HG03196 (cell line): ENCODE measurements at regions not wholly inside any gene's neighbourhood (a gene's known extent, or its start where the extent isn't known, plus 50 kb on each side); places are given as distances from the start of the nearest gene placed in this dataset.
"Not testable (repeated sequence)": the region's sequence is repeated elsewhere in the genome, so short reads cannot be mapped to it uniquely, and the experiment has no call there.

Experiments used
- ATAC-seq: cut with Tn5 transposase; IDR thresholded peaks from one replicate; pipeline ENCODE4 v1.9.1; 2021; ENCODE audit not compliant: unreplicated experiment

DNA sequence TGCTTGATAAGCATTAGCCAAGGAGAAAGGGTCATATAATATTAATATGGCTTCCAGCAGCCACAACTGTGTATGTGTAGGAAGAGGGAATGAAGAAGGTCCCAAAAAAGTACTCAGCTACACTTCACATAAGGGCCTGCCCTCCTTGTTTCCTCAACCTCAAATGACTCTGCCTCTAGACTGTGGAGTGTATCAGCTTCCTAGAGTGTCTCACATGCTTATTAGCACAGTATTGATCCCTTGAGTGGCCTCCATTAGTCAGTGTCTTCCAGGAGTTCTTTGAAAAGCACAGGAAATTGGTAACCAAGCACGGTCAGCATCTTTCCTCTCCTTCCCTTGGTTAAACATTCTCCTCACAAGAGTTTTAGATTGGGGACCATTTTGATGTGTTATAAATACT lies 190.4 kb upstream of the ATP10B start:
- ATAC-seq: no peak

DNA sequence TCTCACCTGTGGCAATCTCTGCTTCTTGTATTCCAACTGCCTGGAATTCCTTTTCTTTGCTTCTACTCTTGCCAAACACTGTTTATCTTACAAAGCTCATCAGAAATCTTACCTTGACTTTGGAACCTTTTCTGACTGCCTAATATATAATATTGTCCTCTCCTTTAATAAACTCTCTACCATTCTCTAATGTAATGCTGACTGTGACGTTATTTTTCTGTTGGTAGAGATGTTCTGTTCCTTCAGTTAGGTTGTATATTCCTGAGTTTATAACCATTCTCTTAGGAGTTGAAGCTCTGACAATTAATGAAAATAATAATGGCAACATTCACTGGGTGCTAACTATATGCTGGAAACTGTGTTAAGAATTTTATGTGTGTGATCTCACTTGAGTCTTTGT lies 188.8 kb upstream of the ATP10B start:
- ATAC-seq: no peak

DNA sequence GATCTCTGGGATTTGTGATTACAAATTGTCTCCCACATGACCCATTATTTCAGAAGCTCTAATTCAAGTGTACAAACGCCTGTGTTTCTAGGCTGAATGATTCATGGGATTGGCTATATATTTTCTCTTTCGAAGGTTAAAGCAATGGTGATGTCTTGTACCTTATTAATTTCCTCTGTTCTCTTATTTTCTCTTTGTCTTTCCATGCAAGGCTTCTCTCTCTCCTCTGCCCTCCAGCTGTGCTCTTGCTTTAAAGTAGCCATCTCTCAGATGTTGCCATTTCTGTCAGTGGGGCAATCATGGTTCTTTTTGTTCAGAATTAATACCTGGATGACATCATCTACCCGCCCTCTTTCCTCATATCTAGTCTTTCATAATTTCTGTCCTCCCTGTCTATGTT lies 184.3 kb upstream of the ATP10B start:
- ATAC-seq: no peak

DNA sequence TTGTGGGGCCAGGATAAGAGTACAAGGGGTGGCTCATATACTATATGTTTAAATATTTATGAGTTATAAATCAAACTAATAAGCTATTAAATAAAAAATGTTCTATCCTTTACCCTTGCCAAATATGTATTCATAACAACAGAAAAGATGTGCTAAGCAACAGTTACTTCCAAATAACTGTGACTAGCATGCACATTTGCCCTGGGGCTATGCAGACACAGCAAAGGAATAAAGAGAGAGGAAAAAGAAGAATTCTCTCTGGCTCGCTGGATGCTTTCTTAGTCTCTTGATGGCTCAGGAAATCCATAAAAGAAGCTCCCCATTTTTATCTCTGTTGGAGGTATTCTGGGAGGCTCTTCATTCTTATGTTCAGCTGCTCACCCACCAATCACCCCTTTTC lies 182.4 kb upstream of the ATP10B start:
- ATAC-seq: no peak

DNA sequence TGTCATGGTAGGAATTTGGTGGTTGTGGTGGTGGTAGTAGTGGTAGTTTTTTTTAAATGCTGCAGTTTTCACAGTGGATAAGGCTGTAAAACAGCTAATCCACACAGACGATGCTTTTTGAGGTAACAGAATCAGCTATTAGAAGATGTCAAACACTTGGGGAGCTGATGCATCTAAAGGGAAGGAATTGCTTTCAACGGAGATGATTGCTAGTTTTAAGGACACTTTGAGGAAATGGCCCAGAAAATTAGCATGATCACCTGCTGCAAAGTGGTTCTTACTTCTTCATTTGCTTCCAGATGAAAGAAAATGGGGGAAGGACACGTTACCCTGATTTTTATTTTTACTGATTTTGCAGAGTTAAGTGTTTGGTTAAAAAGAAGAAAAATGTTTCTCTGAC lies 178.2 kb upstream of the ATP10B start:
- ATAC-seq: no peak

DNA sequence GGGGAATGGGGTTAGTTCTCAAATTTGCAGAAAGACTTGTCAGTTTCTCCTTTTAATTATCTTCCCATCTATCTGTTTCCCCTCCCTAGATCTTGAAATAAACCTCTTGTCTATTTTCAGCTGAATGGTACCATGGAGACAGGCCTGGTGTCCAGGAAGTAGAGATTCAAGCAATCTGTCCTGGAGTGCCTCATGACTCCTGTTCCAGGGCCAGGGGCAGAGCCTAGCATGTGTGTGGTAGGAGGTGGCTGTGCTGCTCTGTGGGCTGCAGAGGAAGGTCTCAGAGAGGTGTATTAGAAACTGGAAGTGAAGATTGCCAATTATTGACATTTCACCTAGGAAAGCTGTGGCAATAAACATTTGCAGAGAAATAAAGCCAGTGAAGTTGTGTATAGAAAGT lies 175.8 kb upstream of the ATP10B start:
- no peak for ATAC-seq

DNA sequence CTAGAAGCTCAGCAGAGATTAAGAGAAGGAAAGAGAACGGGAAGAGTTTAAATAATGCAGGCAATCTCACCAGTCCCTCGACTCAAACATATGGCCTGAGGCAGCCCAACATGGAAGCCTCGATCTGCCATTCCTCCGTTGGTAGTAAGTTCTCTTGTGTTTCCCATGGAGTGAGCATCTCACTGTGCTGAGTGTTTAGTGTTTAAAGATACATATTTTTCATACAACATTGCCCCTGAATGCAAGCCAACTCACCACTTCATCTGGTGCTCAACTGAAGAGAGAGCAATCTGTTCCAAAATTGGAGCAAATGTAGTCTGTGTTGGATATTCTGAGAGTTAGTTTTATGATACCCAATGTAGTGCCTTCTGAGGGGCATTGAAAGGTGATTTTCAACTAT lies 171.5 kb upstream of the ATP10B start:
- ATAC-seq: no peak

DNA sequence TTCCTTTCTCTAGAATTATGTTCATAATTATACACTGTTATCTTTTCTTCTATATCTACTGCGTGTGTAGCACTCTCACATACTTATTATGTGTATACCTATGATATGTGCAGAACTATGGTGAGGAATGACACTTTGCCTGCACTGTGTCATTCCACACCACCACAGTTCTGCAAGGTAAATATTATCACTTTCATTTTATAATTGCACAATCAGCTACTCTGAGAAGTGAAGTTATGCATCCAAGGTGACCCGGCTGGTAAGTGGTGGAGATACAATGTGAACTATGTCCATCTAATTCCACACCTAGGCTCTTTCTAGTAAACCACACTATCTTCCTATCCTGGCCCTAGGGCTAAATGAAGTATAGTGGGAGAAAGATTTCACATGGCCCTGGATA lies 170.1 kb upstream of the ATP10B start:
- ATAC-seq: no peak

DNA sequence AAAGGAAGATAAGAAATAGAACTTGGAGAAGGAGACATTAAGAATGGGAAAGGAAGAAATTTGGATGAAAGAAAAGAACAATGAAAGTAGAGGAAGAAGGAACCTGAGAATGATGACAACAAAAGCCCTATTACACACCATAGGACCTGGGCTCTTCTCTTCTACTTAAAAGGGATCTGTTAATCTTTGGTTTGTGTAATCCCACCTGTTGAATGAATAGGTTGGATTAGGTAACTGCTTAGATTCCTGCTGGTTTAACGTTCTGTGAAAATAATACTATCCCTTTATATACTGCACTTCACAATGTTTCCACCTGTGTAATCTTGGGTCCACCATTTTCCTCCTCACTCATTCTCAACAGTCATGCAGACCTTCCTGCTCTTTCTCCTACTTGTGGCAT lies 157.8 kb upstream of the ATP10B start:
- no peak for ATAC-seq

DNA sequence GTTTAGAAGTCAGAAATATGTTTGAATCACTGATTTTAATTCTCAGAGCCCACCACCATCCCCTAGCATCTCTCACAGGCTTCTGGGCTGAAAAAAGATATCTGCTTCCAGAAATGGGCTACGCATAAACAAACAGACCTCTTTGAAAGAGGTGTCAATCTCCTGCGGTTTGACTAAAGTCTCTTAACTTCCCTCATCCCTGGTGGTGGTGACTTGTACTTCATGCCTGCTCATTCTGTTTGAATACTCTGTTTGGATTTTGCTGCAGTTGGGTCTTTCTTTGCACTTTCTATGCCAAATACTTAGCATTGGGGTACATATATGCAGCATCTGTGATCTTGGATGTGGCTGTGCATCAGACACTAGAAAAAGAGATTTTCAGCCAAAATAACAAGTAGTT lies 157.2 kb upstream of the ATP10B start:
- ATAC-seq: no peak

DNA sequence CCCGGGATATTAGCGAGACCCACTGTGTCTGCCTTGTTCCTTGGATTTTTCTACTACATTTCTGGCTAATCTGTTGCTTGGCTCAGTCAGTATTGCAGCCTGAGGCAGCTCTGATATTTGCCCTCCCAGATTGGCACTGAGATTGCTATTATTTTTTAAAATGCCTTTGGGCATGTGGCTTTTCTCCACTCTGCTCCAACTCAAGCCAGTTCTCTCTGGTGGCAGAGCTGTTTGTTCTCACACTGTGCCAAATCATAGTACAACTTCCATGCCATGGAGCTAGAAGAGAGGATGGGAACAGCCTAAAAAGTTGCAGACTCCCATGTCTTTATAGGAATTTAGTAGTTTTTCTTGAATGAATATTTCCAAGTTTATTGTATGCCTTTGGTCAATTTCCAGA lies 155.9 kb upstream of the ATP10B start:
- ATAC-seq: no peak

DNA sequence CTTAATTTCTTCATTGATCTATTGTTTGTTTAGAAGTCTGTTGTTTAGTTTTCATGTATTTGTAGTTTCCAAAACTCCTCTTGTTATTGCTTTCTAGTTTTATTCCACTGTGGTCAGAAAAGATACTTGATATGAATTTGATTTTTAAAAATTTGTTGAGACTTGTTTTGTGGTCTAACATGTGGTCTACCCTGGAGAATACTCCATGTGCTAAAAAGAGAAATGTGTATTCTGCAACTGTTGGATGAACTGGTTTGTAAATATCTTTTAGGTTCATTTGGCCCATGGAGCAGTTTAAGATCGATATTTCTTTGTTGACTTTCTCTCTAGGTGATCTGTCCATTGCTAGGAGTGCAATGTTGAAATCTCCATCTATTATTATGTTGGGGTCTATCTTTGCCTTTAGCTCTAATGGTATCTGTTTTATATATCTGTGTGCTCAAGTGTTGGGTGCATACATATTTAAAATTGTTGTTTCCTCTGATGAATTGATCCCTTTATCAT lies 150.6 kb upstream of the ATP10B start:
- no peak for ATAC-seq

DNA sequence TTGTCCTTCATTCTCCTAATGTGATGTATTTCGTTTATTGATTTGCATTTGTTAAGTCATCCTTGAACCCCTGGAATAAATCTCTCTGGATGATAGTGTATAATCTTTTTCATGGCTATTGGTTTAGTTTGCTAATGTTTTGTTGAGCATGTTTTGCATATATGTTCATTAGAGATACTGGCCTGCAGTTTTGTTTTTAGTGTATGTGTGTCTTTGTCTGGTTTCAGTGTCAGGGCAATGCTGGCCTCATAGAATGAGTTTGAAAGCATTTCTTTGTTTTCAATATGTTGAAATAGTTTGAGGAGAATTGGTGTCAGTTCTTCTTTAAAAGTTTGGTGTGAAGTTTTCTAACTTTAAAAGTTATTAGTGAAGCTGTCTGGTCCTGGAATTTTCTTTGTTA lies 149.6 kb upstream of the ATP10B start:
- ATAC-seq: no peak

DNA sequence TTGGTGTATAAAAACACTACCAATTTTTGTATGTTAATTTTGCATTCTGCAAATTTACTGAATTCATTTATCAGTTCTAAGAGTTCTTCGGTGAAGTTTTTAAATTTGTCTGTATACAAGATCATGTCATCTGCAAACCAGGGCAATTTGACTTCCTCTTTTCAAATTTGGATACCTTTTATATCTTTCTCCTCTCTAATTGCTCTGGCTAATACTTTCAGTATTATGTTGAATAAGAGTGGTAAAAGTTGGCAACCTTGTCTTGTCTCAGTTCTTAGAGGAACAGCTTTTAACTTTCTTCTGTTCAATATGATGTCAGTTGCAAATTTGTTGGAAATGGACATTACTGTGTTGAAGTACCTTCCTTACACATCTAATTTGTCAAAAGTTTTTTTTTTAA lies 149.1 kb upstream of the ATP10B start:
- ATAC-seq: not testable (repeated sequence)

DNA sequence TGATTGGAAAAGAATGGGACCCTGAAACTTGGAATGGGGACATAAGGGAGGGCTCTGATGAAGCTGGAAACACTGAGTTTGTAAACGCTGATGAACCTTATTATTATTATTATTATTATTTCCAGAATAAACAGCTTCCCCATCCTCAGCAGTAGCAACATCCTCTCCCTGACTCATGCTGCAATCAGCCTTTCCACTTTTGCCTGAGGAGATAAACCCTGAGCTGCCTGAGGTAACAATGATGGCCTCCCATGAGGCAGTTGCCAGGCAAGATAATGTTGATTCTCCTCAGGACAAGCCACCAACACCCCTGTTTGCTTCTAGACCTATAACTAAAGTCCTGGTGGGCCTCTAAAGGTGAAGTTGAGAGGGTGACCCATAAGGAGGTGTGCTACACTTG lies 139.2 kb upstream of the ATP10B start:
- no peak for ATAC-seq

DNA sequence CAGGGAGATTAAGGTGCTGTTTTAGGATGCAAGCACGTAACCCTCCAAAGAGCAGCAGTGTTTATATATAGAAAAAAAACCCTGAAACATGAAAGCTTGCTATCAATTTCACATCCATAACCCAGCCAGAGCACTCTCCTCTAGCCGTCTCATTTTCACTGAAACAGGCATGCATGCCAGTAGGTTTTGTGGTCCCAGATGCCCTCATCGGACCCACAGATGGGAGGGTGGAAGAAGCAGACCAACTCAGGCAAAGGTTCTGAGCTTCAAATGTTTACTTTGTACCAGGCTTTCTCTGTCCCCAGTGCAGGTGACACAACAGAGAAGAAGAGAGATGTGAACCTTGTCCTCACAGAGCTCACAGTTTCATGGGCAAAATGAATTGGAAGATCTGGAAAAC lies 127.4 kb upstream of the ATP10B start:
- ATAC-seq: no peak

DNA sequence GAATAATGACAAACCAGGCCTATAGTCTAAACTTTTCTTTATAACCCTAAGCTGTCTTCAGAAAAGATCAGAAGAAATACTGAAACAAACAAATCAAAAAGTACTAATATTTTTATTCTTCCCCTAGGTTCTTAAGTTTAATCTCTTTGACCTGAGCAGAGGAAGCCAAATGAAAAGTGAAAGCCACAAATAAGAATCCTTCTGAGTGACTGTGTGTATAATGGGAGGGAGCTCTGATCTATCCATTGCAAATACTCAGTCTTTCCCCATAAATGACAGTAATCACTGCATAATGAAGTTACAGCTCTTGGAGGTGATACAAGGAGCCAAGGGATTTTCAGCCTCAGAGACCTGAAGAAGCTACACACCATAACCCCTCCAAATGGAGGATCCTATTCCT lies 126.9 kb upstream of the ATP10B start:
- no peak for ATAC-seq

DNA sequence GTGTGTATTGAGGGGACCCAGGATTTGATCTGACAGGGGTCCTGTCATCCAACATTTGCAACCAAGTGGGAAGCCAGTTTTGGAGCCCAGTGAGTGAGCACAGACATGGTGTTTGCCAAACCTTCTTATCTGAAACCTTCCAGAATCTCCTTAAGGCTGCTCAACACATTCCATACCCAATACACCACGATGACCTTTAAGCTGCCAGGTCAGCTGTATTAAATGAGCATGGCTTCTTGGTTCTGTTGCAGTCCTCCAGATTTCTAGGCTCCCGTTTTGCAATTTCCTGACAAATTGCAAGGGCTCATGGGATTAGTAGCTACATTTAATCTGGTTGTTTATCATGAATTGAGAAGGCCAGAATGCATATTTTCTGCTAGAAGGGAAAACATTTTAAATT lies 124.2 kb upstream of the ATP10B start:
- no peak for ATAC-seq

DNA sequence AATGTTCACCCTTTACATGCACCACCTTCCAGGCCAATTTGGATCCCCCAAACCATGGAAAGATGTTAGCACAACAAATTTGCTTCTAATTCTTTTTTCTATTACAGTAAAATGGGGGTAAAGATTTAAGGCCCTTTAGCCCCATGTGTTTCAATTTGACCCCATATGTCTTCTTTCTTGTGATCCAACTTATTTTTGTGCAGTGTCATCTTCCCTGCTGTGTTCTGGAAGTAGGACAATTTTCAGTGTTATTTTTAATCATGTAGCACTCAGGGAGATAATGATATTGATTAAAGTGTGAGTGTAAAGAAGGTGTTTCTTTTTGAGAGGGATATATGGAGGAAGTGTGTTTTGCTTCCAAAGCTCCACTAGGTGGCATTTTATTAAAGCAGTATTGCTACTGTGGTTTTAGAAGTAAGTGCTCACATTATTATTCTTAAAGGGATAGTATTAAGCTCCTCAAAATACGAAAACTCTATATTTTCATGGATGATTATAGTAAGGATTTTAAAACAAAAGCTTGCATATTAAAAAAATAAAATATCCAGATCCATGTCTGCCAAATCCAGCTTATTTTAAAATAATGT lies 118.7 kb upstream of the ATP10B start:
- no peak for ATAC-seq

DNA sequence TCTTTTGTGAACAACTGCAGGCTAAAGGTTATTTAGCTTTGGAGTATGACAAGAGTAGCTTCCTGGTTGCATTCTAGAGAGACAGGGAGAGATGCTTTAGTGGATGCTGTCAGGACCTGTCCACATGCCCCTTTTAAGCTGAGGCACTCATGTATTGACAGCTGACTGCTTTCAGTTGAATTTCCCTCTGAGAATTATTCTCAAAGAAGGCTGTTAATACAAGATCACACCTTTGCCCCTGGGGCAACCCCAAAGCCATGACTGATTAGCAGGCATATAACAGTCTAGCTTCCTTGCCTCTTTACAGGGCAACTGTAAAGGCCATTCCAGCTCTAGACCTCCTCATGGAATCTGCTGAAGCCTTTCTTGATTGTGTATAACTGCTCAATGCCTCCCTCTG lies 117.6 kb upstream of the ATP10B start:
- no peak for ATAC-seq

DNA sequence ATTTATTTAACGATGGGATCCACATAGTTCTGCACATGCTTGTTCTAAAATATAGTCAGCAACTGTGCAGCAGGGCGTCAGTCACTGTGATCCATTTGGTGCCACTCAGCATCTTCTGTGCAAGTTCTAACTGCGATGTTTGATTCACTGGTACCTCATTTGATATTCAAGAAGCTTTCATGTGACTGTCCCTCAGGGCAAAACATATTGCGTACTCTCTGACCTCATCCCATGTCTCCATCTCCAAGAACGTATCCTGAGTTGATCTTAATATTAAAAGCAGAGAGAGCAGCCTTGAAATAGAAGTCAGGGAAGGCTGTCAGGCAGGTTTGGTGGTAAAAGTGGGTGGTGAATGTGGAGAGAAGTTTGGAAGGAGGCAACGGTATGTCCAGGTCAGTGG lies 116.5 kb upstream of the ATP10B start:
- no peak for ATAC-seq

DNA sequence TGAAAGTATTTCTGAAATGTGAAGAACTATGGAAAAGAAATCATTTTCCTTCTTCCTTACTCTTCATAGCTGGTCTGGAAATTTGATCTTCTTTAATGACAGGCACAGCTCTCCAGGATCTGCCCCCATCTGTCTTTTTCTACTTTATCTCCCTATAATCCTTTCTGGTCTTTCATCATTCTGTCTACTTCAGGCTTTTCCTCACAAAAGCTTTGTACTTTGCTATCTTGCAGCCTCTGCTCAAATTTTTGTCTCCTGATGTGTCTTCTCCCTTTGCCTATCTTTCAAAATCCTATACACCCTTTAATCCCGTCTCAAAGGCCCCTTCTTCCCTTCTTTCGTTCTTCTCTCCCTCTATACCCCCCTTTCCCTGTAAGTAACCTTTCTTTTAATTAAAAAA lies 114.9 kb upstream of the ATP10B start:
- ATAC-seq: no peak

DNA sequence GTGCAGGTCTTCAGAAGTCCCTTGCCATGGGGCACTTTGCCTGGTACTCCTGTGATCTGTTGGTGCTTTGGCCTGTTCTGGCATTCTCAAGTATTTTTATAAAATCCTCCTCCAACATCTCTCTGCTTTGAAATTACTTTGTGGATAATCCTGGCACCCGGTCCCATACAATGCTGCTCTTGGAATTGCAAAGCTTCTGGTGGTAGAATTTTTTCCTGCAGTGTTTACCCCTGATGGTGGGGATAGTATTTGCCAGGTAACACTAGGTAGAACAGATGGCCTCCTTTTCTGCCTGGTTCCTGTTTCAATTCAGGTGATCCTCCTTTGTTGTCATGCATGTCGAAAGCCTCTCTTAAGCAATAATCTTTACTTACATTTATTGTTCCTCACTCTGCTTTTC lies 109.8 kb upstream of the ATP10B start:
- ATAC-seq: no peak

DNA sequence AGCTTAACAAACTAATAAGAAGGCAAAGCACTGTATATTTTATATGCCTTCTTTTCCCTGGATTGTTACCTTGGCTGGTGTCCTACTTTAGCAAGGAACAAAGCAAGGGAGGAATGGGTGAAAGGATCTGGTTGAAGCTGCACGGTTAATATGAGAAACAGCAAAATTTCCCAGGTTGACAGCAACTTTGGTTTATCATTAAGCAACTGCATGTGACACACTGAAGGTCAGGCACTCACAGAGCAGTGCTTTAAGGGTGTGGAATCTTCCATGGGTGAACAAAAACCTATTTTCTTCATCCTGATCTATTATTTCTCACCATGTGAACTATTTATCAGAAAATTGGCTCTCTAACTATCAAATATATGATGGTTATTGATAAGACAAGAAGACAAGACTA lies 109.0 kb upstream of the ATP10B start:
- ATAC-seq: peak; percentile 38
